ENCODE measurements at regions not wholly inside any gene's neighbourhood (a gene's known extent, or its start where the extent isn't known, plus 50 kb on each side); places are given as distances from the start of the nearest gene placed in this dataset.

DNA sequence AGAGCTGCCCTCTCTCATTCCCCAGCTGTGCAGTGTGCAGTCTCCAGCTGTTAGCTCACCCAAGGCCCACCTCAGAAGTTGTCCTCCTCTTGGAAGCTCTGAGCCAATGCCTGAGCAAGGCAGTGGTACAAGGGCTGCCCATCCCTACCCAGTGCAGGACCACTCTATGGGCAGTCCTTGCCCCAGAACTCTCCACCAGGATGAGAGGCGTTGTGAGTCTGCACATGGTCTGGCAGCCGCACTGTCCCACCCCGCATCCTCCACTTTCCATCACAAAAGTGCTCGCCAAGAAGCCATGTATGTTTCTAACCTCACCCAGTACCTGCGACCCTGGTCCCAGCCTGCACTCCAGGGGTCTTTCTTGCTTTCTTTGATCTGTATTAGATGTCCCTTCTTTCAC, 175.1 kb upstream of the PMEPA1 start:
- TF ChIP-seq POU2F2 (IDR thresholded peaks at IDR 0.05; ENCODE audit: low read depth, low read length) (no peak), POLR2A (IDR thresholded peaks at IDR 0.05; ENCODE audit: low read depth, low read length) (no peak), TAF1 (IDR thresholded peaks at IDR 0.05; ENCODE audit: low read depth, low read length) (no peak), SPI1 (IDR thresholded peaks at IDR 0.05; ENCODE audit: low read depth, low read length) (no peak), POLR2AphosphoS5 (IDR thresholded peaks at IDR 0.05; ENCODE audit: low read depth, low read length) (no peak), PAX5 (IDR thresholded peaks at IDR 0.05; ENCODE audit: insufficient read depth, low read length, severe bottlenecking) (no peak)
- DNase-seq (ENCODE audit: insufficient read length, low spot score), result no peak
- no peak for FAIRE-seq

DNA sequence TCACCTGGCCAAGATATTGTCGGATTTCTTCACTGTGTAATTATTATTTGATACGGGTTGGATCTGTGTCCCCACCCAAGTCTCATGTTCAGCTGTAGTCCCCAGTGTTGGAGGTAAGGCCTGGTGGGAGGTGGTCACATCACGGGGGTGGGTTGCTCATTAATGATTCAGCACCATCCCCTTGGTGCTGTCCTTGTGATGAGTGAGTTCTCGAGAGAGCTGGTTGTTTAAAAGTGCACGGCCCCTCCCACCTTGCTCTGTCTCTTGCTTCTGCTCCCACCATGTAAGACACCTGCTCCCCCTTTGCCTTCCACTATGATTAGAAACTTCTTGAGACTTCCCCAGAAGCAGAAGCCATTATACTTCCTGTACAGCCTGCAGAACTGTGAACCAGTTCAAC, 173.9 kb upstream of the PMEPA1 start:
- TF ChIP-seq POU2F2 (IDR thresholded peaks at IDR 0.05; ENCODE audit: low read depth, low read length), result no peak
- no peak for TF ChIP-seq POLR2AphosphoS5 (IDR thresholded peaks at IDR 0.05; ENCODE audit: low read depth, low read length)
- no peak for TF ChIP-seq POLR2A (IDR thresholded peaks at IDR 0.05; ENCODE audit: low read depth, low read length)
- TF ChIP-seq SPI1 (IDR thresholded peaks at IDR 0.05; ENCODE audit: low read depth, low read length), result no peak
- TF ChIP-seq PAX5 (IDR thresholded peaks at IDR 0.05; ENCODE audit: insufficient read depth, low read length, severe bottlenecking), result no peak
- no peak for FAIRE-seq
- DNase-seq (ENCODE audit: insufficient read length, low spot score), result no peak

DNA sequence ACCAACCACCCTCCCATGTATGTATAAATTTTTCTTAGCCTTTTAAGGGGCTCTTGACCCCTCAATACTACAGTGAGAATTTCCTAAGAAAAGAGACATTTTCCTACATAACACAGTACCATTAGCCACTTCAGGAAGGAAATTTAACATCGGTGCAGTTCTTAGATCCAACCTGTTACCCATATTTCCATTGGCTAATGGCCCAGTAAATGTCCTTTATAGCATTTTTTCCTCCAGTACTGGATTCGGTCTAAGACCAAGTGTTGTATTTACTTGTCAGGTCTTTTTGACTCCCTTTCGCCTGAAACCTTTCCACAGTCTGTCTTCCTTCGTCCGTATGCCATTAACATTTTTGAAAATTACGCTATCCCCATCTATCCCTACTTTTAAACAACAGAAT, 173.4 kb upstream of the PMEPA1 start:
- DNase-seq (ENCODE audit: insufficient read length, low spot score) (no peak), FAIRE-seq (no peak)
- TF ChIP-seq TAF1 (IDR thresholded peaks at IDR 0.05; ENCODE audit: low read depth, low read length), result no peak
- no peak for TF ChIP-seq SPI1 (IDR thresholded peaks at IDR 0.05; ENCODE audit: low read depth, low read length)
- TF ChIP-seq POLR2AphosphoS5 (IDR thresholded peaks at IDR 0.05; ENCODE audit: low read depth, low read length), result no peak
- TF ChIP-seq POU2F2 (IDR thresholded peaks at IDR 0.05; ENCODE audit: low read depth, low read length), result no peak
- no peak for TF ChIP-seq POLR2A (IDR thresholded peaks at IDR 0.05; ENCODE audit: low read depth, low read length)
- TF ChIP-seq PAX5 (IDR thresholded peaks at IDR 0.05; ENCODE audit: insufficient read depth, low read length, severe bottlenecking), result no peak

DNA sequence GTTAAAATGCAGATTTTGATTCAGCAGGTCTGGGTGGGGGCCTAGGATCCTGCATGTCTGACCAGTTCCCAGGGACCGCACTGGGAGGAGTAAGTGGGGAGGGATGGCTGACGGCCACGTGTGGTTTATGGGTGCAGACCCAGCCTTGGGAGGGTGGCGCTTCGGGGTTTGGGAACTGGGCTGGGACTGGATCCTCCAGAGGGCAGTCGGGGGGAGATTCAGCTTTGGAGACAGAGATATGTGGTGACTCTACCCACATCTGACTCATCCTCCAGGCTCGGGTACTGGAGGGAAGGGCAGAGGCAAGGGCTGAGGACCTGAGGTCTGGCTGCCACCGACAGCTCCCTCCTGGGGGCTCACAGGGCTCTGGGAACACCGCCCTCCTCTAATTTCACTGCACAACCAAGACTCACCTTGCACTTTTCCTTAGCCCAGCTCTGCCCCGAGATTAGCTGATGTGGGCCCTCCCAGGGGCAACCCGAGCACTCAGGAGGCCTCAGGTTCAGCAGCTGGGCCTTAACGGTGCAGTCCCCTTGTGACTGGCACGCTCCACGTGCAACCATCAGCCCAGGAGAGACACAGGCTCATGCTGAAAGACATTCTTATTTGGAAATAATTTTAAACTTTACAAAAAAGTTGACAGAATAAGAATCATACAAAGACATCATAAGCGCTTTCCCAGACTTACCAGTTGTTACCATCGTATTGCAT, 172.8 kb upstream of the PMEPA1 start:
- no peak for DNase-seq (ENCODE audit: insufficient read length, low spot score)
- TF ChIP-seq POLR2A (IDR thresholded peaks at IDR 0.05; ENCODE audit: low read depth, low read length), result no peak
- no peak for FAIRE-seq

DNA sequence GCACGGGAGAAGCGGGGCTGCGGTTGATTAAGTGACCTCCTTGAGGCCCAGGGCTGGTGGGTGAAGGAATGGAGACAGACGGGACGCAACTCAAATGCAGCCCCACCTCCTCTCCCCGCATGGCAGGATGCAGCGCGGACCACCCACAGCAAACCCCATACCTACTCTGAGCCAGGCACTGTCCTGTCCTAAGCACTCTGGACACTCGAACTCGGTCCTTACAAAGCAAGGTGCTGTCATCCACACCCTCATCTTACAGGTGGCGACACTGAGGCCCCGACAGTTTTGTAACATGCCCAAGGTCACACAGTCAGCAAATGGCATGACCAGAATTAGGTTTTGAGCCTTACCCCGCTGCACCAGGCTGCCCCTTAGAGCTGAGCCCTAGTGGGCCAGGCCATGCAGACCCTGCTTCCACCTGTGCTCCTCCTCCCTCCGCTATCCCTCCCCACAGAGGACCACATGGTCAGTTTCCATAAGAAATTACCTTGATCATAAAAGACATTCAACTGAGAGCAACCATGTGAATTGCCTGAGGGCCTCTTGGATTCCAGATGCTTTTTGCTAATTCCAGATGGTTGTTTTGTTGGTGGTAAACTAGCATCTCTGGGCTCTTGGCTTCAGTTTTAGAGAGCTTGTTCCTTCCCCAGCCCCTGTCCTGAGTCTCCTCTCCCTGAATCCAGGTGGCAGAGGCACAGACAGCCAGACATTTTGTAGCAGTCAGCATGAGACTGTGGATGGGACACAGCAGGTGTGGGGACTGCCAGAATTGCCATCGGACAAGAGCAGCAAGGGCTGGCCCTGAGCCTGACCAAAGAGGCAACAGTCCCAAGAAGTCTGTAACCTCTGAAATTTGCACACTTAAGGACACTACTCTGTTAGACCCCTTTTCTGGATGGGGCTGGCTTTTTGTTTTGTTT, 171.9 kb upstream of the PMEPA1 start:
- no peak for TF ChIP-seq SPI1 (IDR thresholded peaks at IDR 0.05; ENCODE audit: low read depth, low read length)
- no peak for TF ChIP-seq PAX5 (IDR thresholded peaks at IDR 0.05; ENCODE audit: insufficient read depth, low read length, severe bottlenecking)
- TF ChIP-seq POLR2AphosphoS5 (IDR thresholded peaks at IDR 0.05; ENCODE audit: low read depth, low read length), result no peak
- TF ChIP-seq POLR2A (IDR thresholded peaks at IDR 0.05; ENCODE audit: low read depth, low read length), result no peak
- no peak for TF ChIP-seq POU2F2 (IDR thresholded peaks at IDR 0.05; ENCODE audit: low read depth, low read length)
- TF ChIP-seq TAF1 (IDR thresholded peaks at IDR 0.05; ENCODE audit: low read depth, low read length), result no peak
- FAIRE-seq, result no peak
- no peak for DNase-seq (ENCODE audit: insufficient read length, low spot score)

DNA sequence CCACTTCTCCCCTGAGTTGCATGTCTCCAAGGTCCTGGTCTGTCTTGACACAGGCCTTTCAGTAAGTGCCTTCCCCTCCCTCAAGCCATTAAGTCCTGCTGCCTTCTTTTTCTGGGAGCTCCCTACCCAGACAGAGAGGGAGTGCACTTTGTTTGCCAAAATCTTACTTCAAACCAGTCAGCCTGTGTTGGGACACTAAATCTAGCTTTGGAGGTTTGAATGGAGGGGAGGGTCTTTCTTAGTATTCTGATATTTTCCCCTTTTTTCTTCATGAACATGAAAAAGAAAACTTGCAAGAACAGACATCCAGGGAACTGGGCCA, 170.7 kb upstream of the PMEPA1 start:
- DNase-seq (ENCODE audit: insufficient read length, low spot score) (no peak), FAIRE-seq (no peak)
- TF ChIP-seq POU2F2 (IDR thresholded peaks at IDR 0.05; ENCODE audit: low read depth, low read length) (no peak), TAF1 (IDR thresholded peaks at IDR 0.05; ENCODE audit: low read depth, low read length) (no peak), SPI1 (IDR thresholded peaks at IDR 0.05; ENCODE audit: low read depth, low read length) (no peak), POLR2A (IDR thresholded peaks at IDR 0.05; ENCODE audit: low read depth, low read length) (no peak), POLR2AphosphoS5 (IDR thresholded peaks at IDR 0.05; ENCODE audit: low read depth, low read length) (no peak), PAX5 (IDR thresholded peaks at IDR 0.05; ENCODE audit: insufficient read depth, low read length, severe bottlenecking) (no peak)

DNA sequence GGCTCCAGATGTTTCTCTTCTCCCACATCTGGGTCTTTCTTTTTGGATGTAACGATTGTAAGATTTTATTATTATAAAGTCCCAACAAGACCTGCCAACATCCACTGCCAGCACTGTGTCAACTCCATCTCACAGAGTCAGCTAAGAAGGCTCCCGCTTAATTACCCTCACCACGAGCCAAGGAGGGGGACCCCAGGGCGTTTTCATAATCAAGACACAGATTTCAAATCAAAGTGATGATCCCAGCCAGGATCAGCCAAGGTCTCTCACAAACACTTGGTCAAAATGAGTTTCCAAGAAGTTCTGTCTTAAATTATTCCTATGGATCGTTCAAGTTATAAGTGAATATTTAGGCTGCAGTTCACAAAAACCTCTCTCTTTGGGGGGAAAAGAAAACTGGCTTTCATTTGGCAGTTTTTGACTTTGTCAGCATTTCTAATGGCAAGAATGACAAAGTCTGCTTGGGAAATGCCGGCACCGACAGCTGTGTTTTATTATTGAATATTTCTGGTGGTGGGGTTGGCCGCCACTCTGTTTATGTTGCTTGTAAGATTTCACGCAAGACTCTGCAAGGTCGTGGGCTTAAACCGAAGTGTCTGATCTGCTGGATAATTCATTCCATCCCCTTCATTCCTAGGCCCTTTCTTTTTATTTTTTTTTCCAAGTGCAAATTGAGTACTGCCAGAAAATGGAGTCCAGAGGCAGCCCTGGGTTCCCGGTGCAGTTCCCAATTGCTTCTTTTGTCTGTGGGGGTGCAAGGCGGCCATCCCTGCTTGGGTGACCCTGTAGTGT, 170.2 kb upstream of the PMEPA1 start:
- FAIRE-seq (no peak), DNase-seq (ENCODE audit: insufficient read length, low spot score) (no peak)

DNA sequence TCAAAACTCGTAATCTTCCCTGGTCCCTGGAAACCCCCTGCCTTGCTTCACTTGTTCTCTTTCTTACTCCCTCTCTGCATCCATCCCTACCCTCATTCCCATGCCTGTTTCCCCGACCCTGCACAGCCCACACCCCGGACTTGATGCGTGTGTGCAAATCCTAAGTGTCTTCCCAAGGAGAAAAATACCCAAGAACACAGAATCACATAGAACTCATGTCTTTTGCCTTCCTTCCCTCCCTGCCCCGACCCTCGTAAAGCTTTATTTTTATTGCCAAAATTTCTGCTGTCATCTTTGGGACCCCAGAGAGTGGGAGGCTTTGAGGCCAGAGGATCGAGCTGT, 169.6 kb upstream of the PMEPA1 start:
- no peak for FAIRE-seq
- no peak for TF ChIP-seq POU2F2 (IDR thresholded peaks at IDR 0.05; ENCODE audit: low read depth, low read length)
- TF ChIP-seq POLR2A (IDR thresholded peaks at IDR 0.05; ENCODE audit: low read depth, low read length), result no peak
- TF ChIP-seq POLR2AphosphoS5 (IDR thresholded peaks at IDR 0.05; ENCODE audit: low read depth, low read length), result no peak
- no peak for TF ChIP-seq PAX5 (IDR thresholded peaks at IDR 0.05; ENCODE audit: insufficient read depth, low read length, severe bottlenecking)
- TF ChIP-seq TAF1 (IDR thresholded peaks at IDR 0.05; ENCODE audit: low read depth, low read length), result no peak
- TF ChIP-seq SPI1 (IDR thresholded peaks at IDR 0.05; ENCODE audit: low read depth, low read length), result no peak

More for the DNA sequence above, 170.2 kb upstream of the PMEPA1 start:
- no peak for TF ChIP-seq POLR2AphosphoS5 (IDR thresholded peaks at IDR 0.05; ENCODE audit: low read depth, low read length)
- TF ChIP-seq POLR2A (IDR thresholded peaks at IDR 0.05; ENCODE audit: low read depth, low read length), result no peak
- no peak for TF ChIP-seq PAX5 (IDR thresholded peaks at IDR 0.05; ENCODE audit: insufficient read depth, low read length, severe bottlenecking)
- TF ChIP-seq POU2F2 (IDR thresholded peaks at IDR 0.05; ENCODE audit: low read depth, low read length), result no peak
- no peak for TF ChIP-seq TAF1 (IDR thresholded peaks at IDR 0.05; ENCODE audit: low read depth, low read length)
- no peak for TF ChIP-seq SPI1 (IDR thresholded peaks at IDR 0.05; ENCODE audit: low read depth, low read length)

DNA sequence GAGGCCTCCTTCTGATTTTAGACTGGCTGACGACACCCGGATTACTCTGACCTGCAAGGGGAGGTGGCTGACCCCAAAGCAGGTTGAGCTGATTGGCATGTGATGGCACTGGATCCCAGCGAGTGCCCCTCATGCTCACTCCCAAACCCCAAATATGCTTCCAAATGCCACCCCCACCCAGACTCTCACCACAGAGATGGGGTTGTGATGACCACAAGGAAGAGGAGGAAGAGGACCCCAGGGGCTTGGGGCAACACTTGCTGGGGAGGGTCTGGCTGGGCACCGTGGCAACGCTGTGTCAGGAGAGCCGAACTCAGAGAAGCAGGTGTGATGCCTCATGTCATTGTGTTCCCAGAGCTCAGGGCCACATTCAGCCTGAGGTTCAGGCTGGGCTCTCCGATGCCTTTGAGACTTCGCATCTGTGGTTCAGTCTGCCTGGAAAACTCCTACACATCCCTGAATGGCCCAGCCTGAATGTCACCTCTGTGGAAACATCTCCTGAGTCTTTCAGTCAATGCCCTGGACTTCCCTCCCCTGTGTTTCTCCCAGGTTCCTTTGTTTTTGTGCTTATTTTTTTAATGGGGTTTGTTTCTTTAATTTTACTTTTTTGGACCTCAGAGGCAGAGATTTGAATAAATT, 169.1 kb upstream of the PMEPA1 start:
- TF ChIP-seq POLR2AphosphoS5 (IDR thresholded peaks at IDR 0.05; ENCODE audit: low read depth, low read length) (no peak), PAX5 (IDR thresholded peaks at IDR 0.05; ENCODE audit: insufficient read depth, low read length, severe bottlenecking) (no peak), SPI1 (IDR thresholded peaks at IDR 0.05; ENCODE audit: low read depth, low read length) (no peak), TAF1 (IDR thresholded peaks at IDR 0.05; ENCODE audit: low read depth, low read length) (no peak), POU2F2 (IDR thresholded peaks at IDR 0.05; ENCODE audit: low read depth, low read length) (no peak), POLR2A (IDR thresholded peaks at IDR 0.05; ENCODE audit: low read depth, low read length) (no peak)
- no peak for DNase-seq (ENCODE audit: insufficient read length, low spot score)
- no peak for FAIRE-seq

More for the DNA sequence above, 169.6 kb upstream of the PMEPA1 start:
- DNase-seq (ENCODE audit: insufficient read length, low spot score), result no peak

Data from GM12891 (cell line).